Mesendoderm (in vitro differentiated cells): ENCODE measurements at regions not wholly inside any gene's neighbourhood (a gene's known extent, or its start where the extent isn't known, plus 50 kb on each side); places are given as distances from the start of the nearest gene placed in this dataset.

Experiments
- DNase-seq: peaks from one replicate; pipeline ENCODE4 v3.0.0; 2013
- H2AK5ac ChIP-seq: 2 replicates; pipeline ENCODE4 v1.6.1; 2013; ENCODE audit warnings: low read length, inconsistent platforms
- H2BK120ac ChIP-seq: 2 replicates; pipeline ENCODE4 v1.6.1; 2013; ENCODE audit warnings: low read depth, mild to moderate bottlenecking, low read length, moderate library complexity, mixed read lengths
- H2BK15ac ChIP-seq: replicated peaks from 2 replicates; pipeline ENCODE4 v1.6.1; 2013; ENCODE audit warnings: low read depth, mild to moderate bottlenecking, moderate library complexity
- H2BK5ac ChIP-seq: 2 replicates; pipeline ENCODE4 v1.6.1; 2013; ENCODE audit warnings: low read length, inconsistent platforms
- H3K18ac ChIP-seq: 2 replicates; pipeline ENCODE4 v1.6.1; 2013; ENCODE audit warnings: mild to moderate bottlenecking, low read length, mixed read lengths
- H3K23ac ChIP-seq: one replicate; pipeline ENCODE4 v1.6.1; 2013; ENCODE audit warnings: low read length
- H3K27ac ChIP-seq: 2 replicates; pipeline ENCODE4 v1.5.1; 2013; ENCODE audit warnings: low read depth, mild to moderate bottlenecking, inconsistent platforms, low read length, moderate library complexity
- H3K27me3 ChIP-seq: 2 replicates; pipeline ENCODE4 v1.6.1; 2013; ENCODE audit warnings: low read length, control low read depth, mild to moderate bottlenecking, inconsistent platforms; ENCODE audit not compliant: insufficient read depth, poor library complexity
- H3K36me3 ChIP-seq: 2 replicates; pipeline ENCODE4 v1.6.1; 2013; ENCODE audit warnings: low read length, inconsistent platforms; ENCODE audit not compliant: control insufficient read depth, insufficient read depth
- H3K4ac ChIP-seq: one replicate; pipeline ENCODE4 v1.6.1; 2013; ENCODE audit warnings: low read depth, mild to moderate bottlenecking, low read length, moderate library complexity
- H3K4me1 ChIP-seq: 2 replicates; pipeline ENCODE4 v1.6.1; 2013; ENCODE audit warnings: low read depth, low read length, inconsistent platforms; ENCODE audit not compliant: control insufficient read depth
- H3K4me2 ChIP-seq: 2 replicates; pipeline ENCODE4 v1.6.1; 2013; ENCODE audit warnings: low read length
- H3K4me3 ChIP-seq: 2 replicates; pipeline ENCODE4 v1.5.1; 2013; ENCODE audit warnings: mild to moderate bottlenecking, low read length
- H3K56ac ChIP-seq: one replicate; pipeline ENCODE4 v1.6.1; 2013; ENCODE audit warnings: low read length
- H3K79me1 ChIP-seq: 2 replicates; pipeline ENCODE4 v1.6.1; 2013; ENCODE audit warnings: low read length, inconsistent platforms
- H3K79me2 ChIP-seq: 2 replicates; pipeline ENCODE4 v1.6.1; 2013; ENCODE audit warnings: mild to moderate bottlenecking, low read length; ENCODE audit not compliant: control insufficient read depth, insufficient read depth
- H3K9ac ChIP-seq: 2 replicates; pipeline ENCODE4 v1.6.1; 2013; ENCODE audit warnings: low read length, inconsistent platforms
- H4K5ac ChIP-seq: one replicate; pipeline ENCODE4 v1.6.1; 2013; ENCODE audit warnings: low read length
- H4K8ac ChIP-seq: one replicate; pipeline ENCODE4 v1.6.1; 2013; ENCODE audit warnings: low read depth, mild to moderate bottlenecking, control low read depth, low read length, moderate library complexity
- WGBS: extraction: QIAGEN DNeasy Blood & Tissue Kit; methylation state at CpG from one replicate; pipeline ENCODE4 v1.1.7; 2013; ENCODE audit warnings: low lambda C conversion rate, missing lambda C conversion rate; ENCODE audit not compliant: insufficient coverage; ENCODE audit errors: extremely low coverage; 5-methylcytosine and 5-hydroxymethylcytosine counted together

DNA sequence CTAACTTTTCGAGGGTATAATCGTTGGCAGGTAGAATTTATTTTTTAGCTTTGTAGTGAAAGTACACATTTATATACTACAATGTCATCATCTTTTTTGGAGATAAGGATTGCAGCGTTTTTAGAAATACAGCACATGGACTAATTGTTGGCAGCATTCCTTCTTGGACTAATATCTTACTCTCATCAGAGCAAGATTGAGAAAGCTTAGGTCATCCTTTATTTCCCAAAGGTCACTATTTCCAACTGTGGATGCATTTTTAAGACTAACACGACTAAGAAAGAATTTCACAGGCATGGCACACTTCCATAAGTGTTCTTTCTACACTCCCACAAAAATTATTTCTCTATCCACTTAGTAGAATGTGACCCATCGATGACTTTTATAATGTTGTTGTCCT, 732.3 kb downstream of the NCAM2 start:
- no peaks in the 10 kb centered on the region for H3K4me1 ChIP-seq
- H3K23ac ChIP-seq, result no peak overlapping the region
- no peak overlapping the region for H2AK5ac ChIP-seq
- no peak overlapping the region for H3K56ac ChIP-seq
- no peak overlapping the region for H3K4me3 ChIP-seq
- no peaks in the 10 kb centered on the region for H3K36me3 ChIP-seq
- H3K18ac ChIP-seq, result no peak overlapping the region
- no peaks in the 10 kb centered on the region for H3K27me3 ChIP-seq
- H4K8ac ChIP-seq, result no peak overlapping the region
- no peak overlapping the region for H3K4me2 ChIP-seq
- WGBS, result no CpG with 5 or more reads among the region's 5 CpGs
- no peak overlapping the region for H3K27ac ChIP-seq
- no peak overlapping the region for H2BK120ac ChIP-seq
- DNase-seq, result no peak
- no peak overlapping the region for H4K5ac ChIP-seq
- no peak overlapping the region for H2BK15ac ChIP-seq
- no peak overlapping the region for H2BK5ac ChIP-seq
- no peak overlapping the region for H3K9ac ChIP-seq
- H3K79me1 ChIP-seq, result no peaks in the 10 kb centered on the region
- no peaks in the 10 kb centered on the region for H3K79me2 ChIP-seq
- H3K4ac ChIP-seq, result no peak overlapping the region

DNA sequence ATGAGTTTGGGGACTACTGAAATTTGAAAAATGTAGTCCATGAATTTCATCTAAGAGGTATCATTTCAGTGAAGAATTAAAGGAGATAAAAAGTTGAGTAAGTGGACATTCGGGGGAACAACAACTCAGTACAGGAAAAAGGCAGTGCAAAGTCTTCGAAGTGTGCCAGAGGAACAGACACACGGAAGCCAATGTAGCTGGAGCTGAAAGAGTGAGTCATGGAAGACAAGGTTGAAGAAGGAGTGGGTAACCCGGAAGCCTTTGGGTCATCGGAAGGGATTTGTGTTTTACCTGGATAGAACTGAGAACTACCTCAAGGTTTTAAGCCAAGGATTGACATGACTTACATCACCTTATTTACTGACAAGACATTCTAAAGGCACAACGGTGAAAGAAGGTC, 733.4 kb downstream of the NCAM2 start:
- H2BK120ac ChIP-seq, result no peak overlapping the region
- H2BK5ac ChIP-seq, result no peak overlapping the region
- H3K27me3 ChIP-seq, result no peaks in the 10 kb centered on the region
- H3K4me1 ChIP-seq, result no peaks in the 10 kb centered on the region
- H3K79me1 ChIP-seq, result no peaks in the 10 kb centered on the region
- H3K4me3 ChIP-seq, result no peak overlapping the region
- H3K9ac ChIP-seq, result no peak overlapping the region
- no peak overlapping the region for H3K18ac ChIP-seq
- no peak overlapping the region for H2BK15ac ChIP-seq
- DNase-seq, result no peak
- no peak overlapping the region for H3K27ac ChIP-seq
- H3K23ac ChIP-seq, result no peak overlapping the region
- WGBS, result no CpG with 5 or more reads among the region's 6 CpGs
- no peak overlapping the region for H2AK5ac ChIP-seq
- no peaks in the 10 kb centered on the region for H3K36me3 ChIP-seq
- no peaks in the 10 kb centered on the region for H3K79me2 ChIP-seq
- H4K5ac ChIP-seq, result no peak overlapping the region
- H3K4ac ChIP-seq, result no peak overlapping the region
- H3K4me2 ChIP-seq, result no peak overlapping the region
- no peak overlapping the region for H3K56ac ChIP-seq
- no peak overlapping the region for H4K8ac ChIP-seq

DNA sequence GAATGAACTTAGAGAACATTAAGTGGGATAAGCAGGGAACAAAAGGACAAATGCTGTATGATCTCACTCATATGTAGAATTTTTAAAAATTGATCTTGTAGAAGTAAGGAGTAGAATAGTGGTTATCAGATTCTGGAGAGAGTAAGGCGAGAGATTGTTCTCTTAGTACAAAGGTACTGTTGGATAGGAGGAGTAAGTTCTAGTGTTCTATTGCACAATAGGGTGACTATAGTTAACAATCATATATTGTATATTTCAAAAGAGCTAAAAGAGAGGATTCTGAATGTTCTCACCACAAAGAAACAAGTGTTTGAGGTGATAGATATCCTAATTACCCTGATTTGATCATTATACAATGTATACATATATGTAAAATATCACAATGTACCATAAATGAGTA, 735.9 kb downstream of the NCAM2 start:
- Histone ChIP-seq H3K18ac (no peak overlapping the region), H3K9ac (no peak overlapping the region), H2BK15ac (no peak overlapping the region), H3K79me2 (no peaks in the 10 kb centered on the region), H3K27ac (no peak overlapping the region), H3K23ac (no peak overlapping the region), H2AK5ac (no peak overlapping the region), H3K4me3 (no peak overlapping the region), H3K36me3 (no peaks in the 10 kb centered on the region), H2BK5ac (no peak overlapping the region), H3K79me1 (no peaks in the 10 kb centered on the region), H4K5ac (no peak overlapping the region), H3K4me1 (no peaks in the 10 kb centered on the region), H2BK120ac (no peak overlapping the region), H4K8ac (no peak overlapping the region), H3K27me3 (no peaks in the 10 kb centered on the region), H3K4me2 (no peak overlapping the region), H3K56ac (no peak overlapping the region), H3K4ac (no peak overlapping the region)
- DNase-seq, result no peak
- WGBS, result no CpG with 5 or more reads among the region's 1 CpG

DNA sequence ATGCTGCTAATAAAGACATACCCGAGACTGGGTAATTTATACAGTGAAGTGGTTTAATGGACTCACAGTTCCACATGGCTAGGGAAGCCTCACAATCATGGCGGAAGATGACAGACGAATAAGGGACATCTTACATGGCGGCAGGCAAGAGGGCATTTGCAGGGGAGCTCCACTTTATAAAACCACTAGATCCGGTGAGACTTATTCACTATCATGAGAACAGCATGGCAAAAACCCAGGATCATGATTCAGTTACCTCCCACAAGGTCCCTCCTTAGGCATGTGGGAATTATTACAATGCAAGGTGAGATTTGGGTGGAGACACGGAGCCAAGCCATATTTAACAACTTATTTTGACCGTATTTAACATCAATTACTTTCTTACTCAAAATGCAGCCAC, 739.0 kb downstream of the NCAM2 start:
- no CpG with 5 or more reads among the region's 7 CpGs for WGBS

GRCh38 chr21:21740207-21740606, 742.0 kb downstream of the NCAM2 start:
- no peak overlapping the region for H3K4me2 ChIP-seq
- H3K4ac ChIP-seq, result no peak overlapping the region
- no peak for DNase-seq
- H4K5ac ChIP-seq, result no peak overlapping the region
- H2BK120ac ChIP-seq, result no peak overlapping the region
- WGBS, result 100% methylated on average over 1 of the region's 5 CpGs
- H2BK15ac ChIP-seq, result no peak overlapping the region
- H3K27ac ChIP-seq, result no peak overlapping the region
- no peak overlapping the region for H3K9ac ChIP-seq
- H3K56ac ChIP-seq, result no peak overlapping the region
- no peak overlapping the region for H3K4me3 ChIP-seq
- no peak overlapping the region for H3K18ac ChIP-seq
- no peaks in the 10 kb centered on the region for H3K79me1 ChIP-seq
- H4K8ac ChIP-seq, result no peak overlapping the region
- H2AK5ac ChIP-seq, result no peak overlapping the region
- no peaks in the 10 kb centered on the region for H3K27me3 ChIP-seq
- H2BK5ac ChIP-seq, result no peak overlapping the region
- no peaks in the 10 kb centered on the region for H3K4me1 ChIP-seq
- no peaks in the 10 kb centered on the region for H3K36me3 ChIP-seq
- no peak overlapping the region for H3K23ac ChIP-seq
- no peaks in the 10 kb centered on the region for H3K79me2 ChIP-seq

More for the DNA sequence above, 739.0 kb downstream of the NCAM2 start:
- Histone ChIP-seq H3K23ac (no peak overlapping the region), H4K8ac (no peak overlapping the region), H3K36me3 (no peaks in the 10 kb centered on the region), H2AK5ac (no peak overlapping the region), H2BK5ac (no peak overlapping the region), H3K27me3 (no peaks in the 10 kb centered on the region), H3K9ac (no peak overlapping the region), H3K18ac (no peak overlapping the region), H3K4ac (no peak overlapping the region), H4K5ac (no peak overlapping the region), H3K4me2 (no peak overlapping the region), H3K56ac (no peak overlapping the region), H2BK120ac (no peak overlapping the region), H3K79me2 (no peaks in the 10 kb centered on the region), H3K4me1 (no peaks in the 10 kb centered on the region), H2BK15ac (no peak overlapping the region), H3K4me3 (no peak overlapping the region), H3K27ac (no peak overlapping the region), H3K79me1 (no peaks in the 10 kb centered on the region)
- no peak for DNase-seq

DNA sequence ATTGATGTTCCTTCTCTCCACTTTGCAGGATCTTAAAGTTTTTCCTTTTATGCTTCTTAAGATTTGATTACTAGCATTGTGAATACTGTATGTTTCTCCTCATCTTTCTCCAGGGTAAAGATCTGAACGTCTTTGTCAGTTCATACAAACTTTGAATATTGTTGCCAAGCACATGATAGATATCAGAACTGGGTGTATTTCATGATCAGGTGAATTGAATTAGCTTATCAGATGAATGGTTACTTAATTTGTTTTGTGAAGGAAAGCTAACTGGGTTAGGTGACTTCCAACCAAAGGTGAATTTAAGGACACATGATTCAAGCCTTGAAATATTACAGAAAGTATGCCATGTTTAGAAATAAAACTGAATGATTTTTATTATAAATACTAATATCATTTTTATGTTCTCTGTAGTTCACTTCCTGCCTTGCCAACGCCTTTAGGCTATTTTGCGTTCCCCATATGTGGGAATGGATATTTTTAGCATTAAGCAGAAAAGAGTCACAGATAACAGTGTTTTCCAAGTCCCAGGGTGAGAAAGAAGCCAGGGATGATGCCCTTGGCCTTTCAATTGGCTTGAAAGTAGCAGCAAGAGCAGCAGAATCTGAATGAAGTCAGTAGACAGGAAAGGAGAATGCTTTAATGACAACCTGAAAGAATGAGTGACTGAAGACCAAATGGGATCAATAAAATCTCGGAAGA, 752.1 kb downstream of the NCAM2 start:
- no peak overlapping the region for H3K18ac ChIP-seq
- H2BK120ac ChIP-seq, result no peak overlapping the region
- H3K9ac ChIP-seq, result no peak overlapping the region
- no peak overlapping the region for H3K4me2 ChIP-seq
- H4K5ac ChIP-seq, result no peak overlapping the region
- no peak overlapping the region for H3K4ac ChIP-seq
- no CpG with 5 or more reads among the region's 4 CpGs for WGBS
- no peaks in the 10 kb centered on the region for H3K79me2 ChIP-seq
- DNase-seq, result no peak
- no peak overlapping the region for H2AK5ac ChIP-seq
- H2BK15ac ChIP-seq, result no peak overlapping the region
- H3K4me1 ChIP-seq, result no peaks in the 10 kb centered on the region
- no peak overlapping the region for H4K8ac ChIP-seq
- H2BK5ac ChIP-seq, result no peak overlapping the region
- H3K23ac ChIP-seq, result no peak overlapping the region
- H3K56ac ChIP-seq, result no peak overlapping the region
- no peaks in the 10 kb centered on the region for H3K36me3 ChIP-seq
- no peaks in the 10 kb centered on the region for H3K27me3 ChIP-seq
- H3K4me3 ChIP-seq, result no peak overlapping the region
- H3K27ac ChIP-seq, result no peak overlapping the region
- no peaks in the 10 kb centered on the region for H3K79me1 ChIP-seq
